ENCODE measurements at regions not wholly inside any gene's neighbourhood (a gene's known extent, or its start where the extent isn't known, plus 50 kb on each side); places are given as distances from the start of the nearest gene placed in this dataset.
"Not testable (repeated sequence)": the region's sequence is repeated elsewhere in the genome, so short reads cannot be mapped to it uniquely, and the experiment has no call there.

DNA sequence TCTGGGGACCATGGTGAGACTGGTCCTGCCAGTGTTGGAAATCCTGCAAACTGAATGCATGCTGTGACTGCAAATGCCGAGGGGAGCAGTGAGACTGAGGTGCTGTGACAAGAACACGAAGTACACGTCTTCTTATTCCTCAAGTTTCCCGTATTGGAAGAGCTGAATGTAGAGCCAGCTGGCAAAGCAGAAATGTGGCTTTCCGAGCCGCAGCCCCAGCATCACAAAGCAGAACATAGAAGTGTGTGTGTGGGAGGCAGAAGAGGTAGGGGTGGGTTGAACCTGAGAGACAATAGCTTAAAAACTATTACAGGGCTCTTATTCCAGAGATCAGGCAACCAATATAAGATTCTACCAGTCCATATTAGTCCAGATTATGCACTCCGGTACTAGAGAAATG, 98.8 kb downstream of the CARTPT start:
- TF ChIP-seq, protein P1, sequence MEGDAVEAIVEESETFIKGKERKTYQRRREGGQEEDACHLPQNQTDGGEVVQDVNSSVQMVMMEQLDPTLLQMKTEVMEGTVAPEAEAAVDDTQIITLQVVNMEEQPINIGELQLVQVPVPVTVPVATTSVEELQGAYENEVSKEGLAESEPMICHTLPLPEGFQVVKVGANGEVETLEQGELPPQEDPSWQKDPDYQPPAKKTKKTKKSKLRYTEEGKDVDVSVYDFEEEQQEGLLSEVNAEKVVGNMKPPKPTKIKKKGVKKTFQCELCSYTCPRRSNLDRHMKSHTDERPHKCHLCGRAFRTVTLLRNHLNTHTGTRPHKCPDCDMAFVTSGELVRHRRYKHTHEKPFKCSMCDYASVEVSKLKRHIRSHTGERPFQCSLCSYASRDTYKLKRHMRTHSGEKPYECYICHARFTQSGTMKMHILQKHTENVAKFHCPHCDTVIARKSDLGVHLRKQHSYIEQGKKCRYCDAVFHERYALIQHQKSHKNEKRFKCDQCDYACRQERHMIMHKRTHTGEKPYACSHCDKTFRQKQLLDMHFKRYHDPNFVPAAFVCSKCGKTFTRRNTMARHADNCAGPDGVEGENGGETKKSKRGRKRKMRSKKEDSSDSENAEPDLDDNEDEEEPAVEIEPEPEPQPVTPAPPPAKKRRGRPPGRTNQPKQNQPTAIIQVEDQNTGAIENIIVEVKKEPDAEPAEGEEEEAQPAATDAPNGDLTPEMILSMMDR (IDR thresholded peaks at IDR 0.05; ENCODE audit: low read depth, low read length) = no peak

DNA sequence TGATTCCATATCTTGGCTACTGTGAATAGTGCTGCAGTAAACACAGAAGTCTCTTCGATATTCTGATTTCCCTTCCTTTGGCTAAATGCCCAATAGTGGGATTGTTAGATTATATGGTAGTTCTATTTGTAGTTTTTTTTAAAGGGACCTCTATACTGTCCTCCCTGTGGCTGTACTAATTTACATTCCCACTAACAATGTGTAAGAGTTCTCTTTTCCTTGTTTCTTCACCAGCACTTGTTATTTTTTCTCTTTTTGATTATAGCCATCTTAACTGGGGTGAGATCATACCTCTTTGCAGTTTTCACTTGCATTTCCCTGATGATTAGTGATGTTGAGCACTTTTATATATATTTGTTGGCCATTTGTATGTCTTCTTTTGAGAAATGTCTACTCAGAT, 102.0 kb downstream of the CARTPT start:
- H3K4me3 ChIP-seq (ENCODE audit: low read depth, low read length) = no peak overlapping the region
- TF ChIP-seq, protein P1 (IDR thresholded peaks at IDR 0.05; ENCODE audit: low read depth, low read length) = no peak

More for the DNA sequence above, 98.8 kb downstream of the CARTPT start:
- no peak overlapping the region for H3K4me3 ChIP-seq (ENCODE audit: low read depth, low read length)

- not testable (repeated sequence) for H3K4me3 ChIP-seq (ENCODE audit: low read depth, low read length)
Measured at GRCh38 chr5:71822065-71822464, 103.0 kb downstream of the CARTPT start.

GRCh38 chr5:71825992-71826391, 106.9 kb downstream of the CARTPT start:
- TF ChIP-seq, protein P1 (IDR thresholded peaks at IDR 0.05; ENCODE audit: low read depth, low read length) = no peak
- no peak overlapping the region for H3K4me3 ChIP-seq (ENCODE audit: low read depth, low read length)

- no peak overlapping the region for H3K4me3 ChIP-seq (ENCODE audit: low read depth, low read length)
- TF ChIP-seq, protein P1 (IDR thresholded peaks at IDR 0.05; ENCODE audit: low read depth, low read length) = no peak
Measured at GRCh38 chr5:71828291-71829040, 109.4 kb downstream of the CARTPT start.

DNA sequence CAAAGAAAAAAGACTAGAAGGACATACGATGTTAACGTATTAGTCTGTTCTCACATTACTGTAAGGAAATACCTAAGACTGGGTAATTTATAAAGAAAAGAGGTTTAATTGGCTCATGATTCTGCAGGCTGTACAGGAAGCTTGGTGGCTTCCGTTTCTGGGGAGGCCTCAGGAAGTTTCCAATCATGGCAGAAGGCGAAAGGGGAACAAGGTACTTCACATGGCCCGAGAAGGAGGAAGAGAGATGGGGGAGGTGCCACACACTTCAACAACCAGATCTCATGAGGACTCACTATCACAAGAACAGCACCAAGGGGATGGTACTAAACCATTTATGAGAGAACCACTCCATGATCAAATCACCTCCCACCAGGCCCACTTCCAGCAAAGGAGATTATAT, 110.1 kb downstream of the CARTPT start:
- TF ChIP-seq, protein P1 (IDR thresholded peaks at IDR 0.05; ENCODE audit: low read depth, low read length) = no peak

GRCh38 chr5:71830681-71831539, 111.8 kb downstream of the CARTPT start:
- TF ChIP-seq, protein P1 (IDR thresholded peaks at IDR 0.05; ENCODE audit: low read depth, low read length) = no peak
- H3K4me3 ChIP-seq (ENCODE audit: low read depth, low read length) = no peak overlapping the region

More for the DNA sequence above, 110.1 kb downstream of the CARTPT start:
- H3K4me3 ChIP-seq (ENCODE audit: low read depth, low read length) = no peak overlapping the region
